IPS DF 6.9 (cell line): ENCODE measurements at regions not wholly inside any gene's neighbourhood (a gene's known extent, or its start where the extent isn't known, plus 50 kb on each side); places are given as distances from the start of the nearest gene placed in this dataset.
A peak's percentile ranks its signal among the peaks of the same experiment; 100 is the strongest.
"Not testable (repeated sequence)": the region's sequence is repeated elsewhere in the genome, so short reads cannot be mapped to it uniquely, and the experiment has no call there.

Experiments
- DNase-seq: peaks from one replicate; pipeline ENCODE4 v3.0.0-alpha.2; 2013; ENCODE audit warnings: low read depth, low spot score
- H3K27ac ChIP-seq: one replicate; pipeline ENCODE4 v1.5.1; 2013; ENCODE audit warnings: low read length, control low read depth
- H3K27me3 ChIP-seq: 2 replicates; pipeline ENCODE4 v1.6.1; 2013; ENCODE audit warnings: mild to moderate bottlenecking, low read length; ENCODE audit not compliant: control insufficient read depth, insufficient read depth
- H3K36me3 ChIP-seq: 2 replicates; pipeline ENCODE4 v1.6.1; 2013; ENCODE audit warnings: low read length; ENCODE audit not compliant: control insufficient read depth, insufficient read depth
- H3K4me1 ChIP-seq: 2 replicates; pipeline ENCODE4 v1.6.1; 2013; ENCODE audit warnings: low read length; ENCODE audit not compliant: control insufficient read depth, insufficient read depth
- H3K4me3 ChIP-seq: 2 replicates; pipeline ENCODE4 v1.5.1; 2013; ENCODE audit warnings: mild to moderate bottlenecking, low read length
- H3K9me3 ChIP-seq: 2 replicates; pipeline ENCODE4 v1.6.1; 2013; ENCODE audit warnings: low read length, inconsistent platforms; ENCODE audit not compliant: control insufficient read depth, insufficient read depth
- WGBS: extraction: QIAGEN DNeasy Blood & Tissue Kit; methylation state at CpG from one replicate; pipeline ENCODE4 v1.1.7; 2013; ENCODE audit warnings: mixed read lengths, missing lambda C conversion rate; ENCODE audit not compliant: insufficient read length, insufficient coverage; 5-methylcytosine and 5-hydroxymethylcytosine counted together

DNA sequence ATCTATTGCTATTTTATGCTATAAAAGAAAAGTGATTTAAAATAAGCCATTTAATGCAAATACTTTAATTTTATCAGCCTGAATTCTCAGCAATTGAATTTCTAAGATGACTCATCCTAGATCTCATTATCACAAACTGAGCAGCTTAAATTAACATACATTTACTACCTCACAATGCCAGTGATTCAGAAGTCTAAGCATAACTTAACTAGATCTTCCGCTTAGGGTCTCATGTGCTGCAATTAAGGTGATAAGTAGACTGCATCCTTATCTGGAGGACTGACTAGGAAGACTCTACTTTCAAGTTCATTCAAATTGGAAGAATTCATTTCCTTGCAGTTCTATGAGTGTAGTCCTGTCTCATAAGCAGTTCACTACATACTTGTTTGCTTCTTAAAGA is 286.6 kb downstream of the COL11A1 start:
- H3K27ac ChIP-seq = no peak overlapping the region
- no peaks in the 10 kb centered on the region for H3K9me3 ChIP-seq
- H3K36me3 ChIP-seq = no peaks in the 10 kb centered on the region
- WGBS = no CpG with 5 or more reads among the region's 1 CpG
- no peaks in the 10 kb centered on the region for H3K4me1 ChIP-seq
- H3K4me3 ChIP-seq = no peak overlapping the region
- no peaks in the 10 kb centered on the region for H3K27me3 ChIP-seq
- no peak for DNase-seq

DNA sequence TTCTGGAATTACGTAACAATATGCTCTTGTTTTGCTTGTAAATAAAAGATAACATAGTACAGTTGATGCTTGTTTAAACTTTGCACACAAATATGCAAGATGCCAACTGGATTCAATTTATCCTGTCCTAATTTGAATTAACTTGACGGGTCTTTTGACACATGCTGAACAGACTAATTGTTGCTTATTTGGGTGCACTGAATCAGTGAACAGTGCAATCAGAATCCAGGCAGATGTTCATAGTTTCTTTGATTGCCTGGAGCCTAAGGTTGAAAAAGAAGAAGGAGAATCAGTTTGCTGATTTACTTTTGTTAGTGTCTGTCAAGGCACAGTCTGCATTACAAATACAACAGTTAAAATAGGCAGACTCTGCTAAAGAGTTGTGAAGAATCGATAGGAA is 307.9 kb downstream of the COL11A1 start:
- Histone ChIP-seq H3K4me3 (no peak overlapping the region), H3K27ac (no peak overlapping the region), H3K27me3 (no peaks in the 10 kb centered on the region), H3K9me3 (no peaks in the 10 kb centered on the region), H3K36me3 (no peaks in the 10 kb centered on the region), H3K4me1 (no peaks in the 10 kb centered on the region)
- no CpG with 5 or more reads among the region's 3 CpGs for WGBS
- DNase-seq = no peak

DNA sequence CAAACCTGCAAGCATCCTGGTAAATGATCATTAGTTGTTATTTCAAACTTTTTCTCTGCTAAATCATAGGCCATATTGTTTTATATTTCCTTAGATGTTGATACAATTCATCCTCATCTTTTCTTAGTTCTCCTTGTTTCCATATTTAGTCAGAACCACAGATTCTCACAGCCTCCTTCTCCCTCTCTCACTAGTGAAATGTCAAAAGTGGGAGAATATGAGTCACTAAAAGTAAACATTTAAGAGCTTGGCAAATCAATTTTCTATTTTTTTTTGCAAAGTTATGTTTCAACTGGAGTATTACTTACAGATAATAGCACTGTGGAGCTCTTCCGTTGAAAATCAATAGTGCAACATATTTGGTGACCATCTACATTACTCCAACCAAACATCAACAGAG is 308.8 kb downstream of the COL11A1 start:
- no CpG with 5 or more reads among the region's 1 CpG for WGBS
- H3K9me3 ChIP-seq = no peaks in the 10 kb centered on the region
- no peak for DNase-seq
- no peaks in the 10 kb centered on the region for H3K27me3 ChIP-seq
- H3K4me3 ChIP-seq = no peak overlapping the region
- H3K27ac ChIP-seq = no peak overlapping the region
- no peaks in the 10 kb centered on the region for H3K36me3 ChIP-seq
- H3K4me1 ChIP-seq = no peaks in the 10 kb centered on the region

DNA sequence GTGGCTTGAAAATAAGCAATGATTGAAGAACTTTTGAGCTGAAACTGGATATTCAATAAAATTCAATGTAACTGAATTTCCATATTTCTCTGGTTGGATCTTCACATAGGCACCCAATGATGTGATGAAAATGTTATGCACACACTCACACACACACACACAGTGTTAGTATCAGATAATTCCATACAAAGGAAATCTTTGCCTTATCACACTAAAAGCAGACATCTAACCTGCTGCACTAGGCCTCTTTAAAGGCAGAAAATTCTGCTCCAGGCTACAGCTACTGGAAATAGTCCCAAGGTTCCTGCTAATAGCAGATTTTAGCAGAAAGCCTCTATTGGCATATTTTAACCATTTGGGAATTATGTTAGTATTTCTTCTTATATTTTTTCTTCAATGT is 309.6 kb downstream of the COL11A1 start:
- Histone ChIP-seq H3K36me3 (no peaks in the 10 kb centered on the region), H3K27me3 (no peaks in the 10 kb centered on the region), H3K4me1 (no peaks in the 10 kb centered on the region), H3K9me3 (no peaks in the 10 kb centered on the region), H3K27ac (no peak overlapping the region), H3K4me3 (no peak overlapping the region)
- no peak for DNase-seq

DNA sequence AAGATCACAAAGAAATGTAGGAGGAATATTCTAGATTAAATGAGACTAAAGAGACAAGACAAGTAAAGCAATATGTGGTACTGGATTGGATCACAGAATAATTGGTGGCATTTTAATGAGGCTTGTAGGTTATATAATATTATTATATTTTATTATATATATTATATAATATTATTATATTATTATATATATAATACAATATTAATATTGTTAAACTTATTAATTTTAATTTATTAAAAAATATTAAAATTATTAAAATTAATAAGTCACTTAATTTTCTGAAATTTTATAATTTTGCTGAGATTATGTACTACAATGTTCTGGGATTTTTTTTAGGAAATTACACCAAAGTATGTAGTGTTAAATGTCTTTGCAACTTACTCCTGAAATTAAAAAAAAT is 311.9 kb downstream of the COL11A1 start:
- no peaks in the 10 kb centered on the region for H3K4me1 ChIP-seq
- no peak overlapping the region for H3K4me3 ChIP-seq
- no peaks in the 10 kb centered on the region for H3K27me3 ChIP-seq
- no peak for DNase-seq
- H3K9me3 ChIP-seq = no peaks in the 10 kb centered on the region
- no peaks in the 10 kb centered on the region for H3K36me3 ChIP-seq
- H3K27ac ChIP-seq = no peak overlapping the region

DNA sequence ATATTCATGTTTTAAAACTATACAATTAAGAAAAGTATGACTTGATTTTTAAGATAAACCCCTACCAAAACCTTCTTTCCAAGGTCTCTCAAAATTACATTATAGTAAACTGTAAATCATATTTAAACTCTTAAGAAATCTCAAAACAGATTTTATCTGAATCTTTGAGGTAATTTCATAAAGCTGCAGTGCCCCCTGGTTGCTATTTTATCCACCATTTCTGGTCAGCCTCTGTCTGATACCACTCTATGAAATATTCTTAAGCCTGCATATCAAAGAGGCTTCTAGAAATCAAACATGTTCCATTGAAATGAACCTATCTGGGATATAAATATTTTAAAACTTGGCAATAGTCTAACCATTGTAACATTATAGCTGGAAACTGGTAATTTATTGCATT is 317.3 kb downstream of the COL11A1 start:
- Histone ChIP-seq H3K4me3 (no peak overlapping the region), H3K4me1 (no peaks in the 10 kb centered on the region), H3K27me3 (no peaks in the 10 kb centered on the region), H3K9me3 (no peaks in the 10 kb centered on the region), H3K27ac (no peak overlapping the region), H3K36me3 (no peaks in the 10 kb centered on the region)
- no peak for DNase-seq

DNA sequence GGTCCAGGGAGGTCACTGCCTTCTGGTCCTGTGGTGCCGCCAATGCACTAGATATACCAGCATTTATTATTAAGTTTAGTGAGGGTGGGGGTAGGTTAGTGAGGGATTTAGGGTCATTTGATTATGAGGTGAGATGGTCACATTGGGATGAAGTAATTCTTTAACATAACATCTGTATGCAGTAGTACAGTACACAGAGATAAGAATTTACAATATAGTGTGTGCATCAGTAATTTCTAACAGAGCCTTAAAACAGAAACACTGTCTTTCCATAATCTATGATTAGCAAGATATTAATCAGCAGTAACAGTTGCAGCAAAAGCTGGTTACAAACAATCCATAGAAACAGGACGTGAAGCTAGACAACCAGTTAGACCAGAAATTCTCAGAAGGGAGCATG is 318.4 kb downstream of the COL11A1 start:
- no CpG with 5 or more reads among the region's 2 CpGs for WGBS
- not testable (repeated sequence) for H3K4me3 ChIP-seq, DNase-seq, H3K27ac ChIP-seq, H3K36me3 ChIP-seq, H3K9me3 ChIP-seq, H3K27me3 ChIP-seq, H3K4me1 ChIP-seq

DNA sequence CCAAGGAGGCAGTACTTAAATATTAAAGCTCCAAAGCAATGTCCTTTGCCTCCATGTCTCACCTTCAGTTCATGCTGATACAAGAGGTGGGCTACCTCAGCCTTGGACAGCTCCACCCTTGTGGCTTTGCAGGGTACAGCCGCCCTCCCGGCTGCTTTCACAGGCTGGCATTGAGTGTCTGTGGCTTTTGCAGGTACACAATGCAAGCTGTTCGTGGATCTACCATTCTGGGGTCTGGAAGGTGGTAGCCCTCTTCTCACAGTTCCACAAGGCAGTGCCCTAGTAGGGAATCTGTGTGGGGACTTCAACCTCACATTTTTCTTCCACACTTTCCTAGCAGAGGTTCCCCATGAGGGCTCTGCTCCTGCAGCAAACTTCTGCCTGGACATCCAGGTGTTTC is 324.8 kb downstream of the COL11A1 start:
- DNase-seq = no peak
- Histone ChIP-seq H3K27ac (no peak overlapping the region), H3K36me3 (no peaks in the 10 kb centered on the region), H3K27me3 (no peaks in the 10 kb centered on the region), H3K4me3 (no peak overlapping the region), H3K9me3 (peaks cover 2% of the 10 kb centered on the region; the same call in 1 of the 2 replicates), H3K4me1 (no peaks in the 10 kb centered on the region)
- no CpG with 5 or more reads among the region's 3 CpGs for WGBS

DNA sequence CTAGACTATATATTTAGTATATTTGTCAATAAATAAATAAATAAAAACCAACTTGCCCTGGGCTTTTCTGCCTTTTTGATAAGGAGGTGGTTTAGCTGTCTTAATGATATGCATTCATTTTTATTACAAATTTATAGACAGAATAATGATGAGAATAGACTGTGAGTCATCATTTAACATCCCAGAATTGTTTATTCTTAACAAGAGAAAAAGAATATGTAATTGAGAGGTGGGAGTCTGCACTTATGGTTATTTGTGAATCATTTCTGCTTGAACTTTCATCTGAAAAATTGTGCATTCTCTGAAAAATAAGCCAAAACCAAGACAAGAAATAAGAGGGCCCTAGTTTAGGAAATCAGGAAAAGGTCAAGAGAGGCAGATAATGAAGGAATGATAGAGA is 326.2 kb downstream of the COL11A1 start:
- Histone ChIP-seq H3K27me3 (no peaks in the 10 kb centered on the region), H3K4me1 (no peaks in the 10 kb centered on the region), H3K4me3 (no peak overlapping the region), H3K27ac (no peak overlapping the region), H3K36me3 (no peaks in the 10 kb centered on the region), H3K9me3 (peaks cover 2% of the 10 kb centered on the region; the same call in 1 of the 2 replicates)
- DNase-seq = no peak

DNA sequence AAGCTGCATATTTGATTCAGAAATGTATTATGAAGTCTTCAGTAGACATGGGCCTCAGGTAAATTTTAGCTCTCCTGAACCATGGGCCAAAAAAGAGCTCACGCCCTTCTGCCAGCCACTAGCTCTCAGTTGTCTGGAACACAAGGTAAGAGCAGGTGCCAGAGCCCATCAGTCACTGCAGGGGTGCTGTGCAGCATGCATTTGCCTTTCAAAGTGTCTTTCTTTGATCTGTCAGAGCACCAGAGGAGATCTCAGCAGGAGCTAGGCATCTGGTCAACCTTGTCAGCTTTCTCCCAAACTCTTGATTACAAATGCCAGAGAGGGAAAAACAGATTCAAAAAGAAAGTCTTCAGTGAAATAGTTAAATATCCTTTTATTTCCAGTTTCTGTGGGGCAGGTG is 332.3 kb downstream of the COL11A1 start:
- Histone ChIP-seq H3K4me1 (no peaks in the 10 kb centered on the region), H3K4me3 (no peak overlapping the region), H3K36me3 (no peaks in the 10 kb centered on the region), H3K27ac (no peak overlapping the region), H3K27me3 (no peaks in the 10 kb centered on the region), H3K9me3 (no peaks in the 10 kb centered on the region)
- no CpG with 5 or more reads among the region's 1 CpG for WGBS
- DNase-seq = peak; percentile 27

DNA sequence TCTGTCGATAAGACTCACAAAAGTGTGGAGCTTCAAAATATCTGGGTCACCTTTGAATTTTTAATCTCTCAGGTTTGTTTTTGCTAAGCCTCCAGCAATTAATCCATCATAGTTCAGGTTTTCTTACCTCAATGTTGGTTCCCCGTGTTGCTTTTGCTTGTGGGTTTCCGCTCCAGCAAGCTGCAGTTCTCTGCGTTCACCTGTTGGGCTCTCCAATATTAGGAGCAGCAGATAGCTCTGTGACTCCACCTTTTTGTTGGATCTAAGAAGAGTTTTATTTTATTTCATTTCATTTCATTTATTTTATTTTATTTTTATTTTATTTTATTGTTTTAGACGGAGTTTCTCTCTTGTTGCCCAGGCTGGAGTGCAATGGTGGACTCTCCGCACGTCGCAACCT is 335.5 kb downstream of the COL11A1 start:
- Histone ChIP-seq H3K4me1 (no peaks in the 10 kb centered on the region), H3K9me3 (no peaks in the 10 kb centered on the region)
- WGBS = no CpG with 5 or more reads among the region's 8 CpGs

DNA sequence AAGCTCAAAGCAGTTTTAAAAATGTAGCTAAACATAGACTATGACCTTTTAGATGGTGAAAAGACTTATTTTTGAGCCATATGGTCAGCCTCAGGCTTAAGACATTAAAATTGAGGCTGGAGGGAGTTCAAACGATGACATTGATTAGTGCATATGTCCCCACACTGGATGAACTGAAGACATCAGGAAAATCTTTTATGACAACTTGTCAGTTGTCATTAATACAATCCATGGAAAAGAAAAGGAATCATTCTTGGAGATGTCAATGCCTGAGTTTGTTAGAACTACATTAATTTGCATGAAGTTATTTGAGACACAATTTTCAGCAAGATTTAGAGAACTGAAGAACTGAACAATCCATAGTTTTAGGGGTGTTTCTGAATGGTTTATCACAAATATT is 349.9 kb downstream of the COL11A1 start:
- Histone ChIP-seq H3K4me1 (no peaks in the 10 kb centered on the region), H3K36me3 (no peaks in the 10 kb centered on the region), H3K27me3 (no peaks in the 10 kb centered on the region), H3K27ac (no peak overlapping the region), H3K4me3 (no peak overlapping the region), H3K9me3 (no peaks in the 10 kb centered on the region)
- no peak for DNase-seq
- no CpG with 5 or more reads among the region's 1 CpG for WGBS

More for the DNA sequence above, 335.5 kb downstream of the COL11A1 start:
- Histone ChIP-seq H3K36me3 (no peaks in the 10 kb centered on the region), H3K4me3 (no peak overlapping the region), H3K27me3 (no peaks in the 10 kb centered on the region), H3K27ac (no peak overlapping the region)
- DNase-seq = no peak
